ENCODE measurements at regions not wholly inside any gene's neighbourhood (a gene's known extent, or its start where the extent isn't known, plus 50 kb on each side); places are given as distances from the start of the nearest gene placed in this dataset.

- TF ChIP-seq CTCF (IDR thresholded peaks at IDR 0.05) = no peak
- no peak for TF ChIP-seq ZBTB43 (CRISPR knock-in tag; IDR thresholded peaks at IDR 0.05)
- H3K4me3 Mint-ChIP-seq = no peak overlapping the region
Measured at GRCh38 chr5:7192016-7192415, 203.9 kb upstream of the ADCY2 start.

GRCh38 chr5:7202846-7203245, 193.1 kb upstream of the ADCY2 start:
- Mint-ChIP-seq H3K36me3 (peaks cover 10% of the 10 kb centered on the region), H3K4me3 (no peak overlapping the region), H3K27ac (no peak overlapping the region), H3K27me3 (ENCODE audit: low read depth) (peaks cover 10% of the 10 kb centered on the region), H3K9me3 (peaks cover 29% of the 10 kb centered on the region), H3K4me1 (no peaks in the 10 kb centered on the region)
- ATAC-seq = no peak
- TF ChIP-seq ERG (CRISPR knock-in tag; IDR thresholded peaks at IDR 0.05) = no peak
- TF ChIP-seq FOXP4 (CRISPR knock-in tag; IDR thresholded peaks at IDR 0.05) = no peak
- TF ChIP-seq ATF1 (CRISPR knock-in tag; IDR thresholded peaks at IDR 0.05) = no peak
- no peak for TF ChIP-seq CREM (CRISPR knock-in tag; IDR thresholded peaks at IDR 0.05)
- TF ChIP-seq EMX1 (CRISPR knock-in tag; IDR thresholded peaks at IDR 0.05) = no peak
- TF ChIP-seq ETV6 (CRISPR knock-in tag; IDR thresholded peaks at IDR 0.05) = no peak
- CTCF ChIA-PET = no interaction called here
- POLR2A ChIA-PET = no interaction called here
- no peak for DNase-seq (ENCODE audit: low spot score)

More at GRCh38 chr5:7192016-7192415, 203.9 kb upstream of the ADCY2 start:
- ChIA-PET POLR2A (no interaction called here), CTCF (interaction anchor here (1.6 kb wide), 1 partner anchor 371 kb away, joined by 5 read pairs; no protein-coding TSS in a partner anchor)
- no peak for DNase-seq (ENCODE audit: low spot score)
- no peak for ATAC-seq
- Mint-ChIP-seq H3K27ac (no peak overlapping the region), H3K27me3 (ENCODE audit: low read depth) (peaks cover 5% of the 10 kb centered on the region; the same call in 1 of the 2 replicates), H3K9me3 (peaks cover 15% of the 10 kb centered on the region; the same call in 1 of the 2 replicates), H3K4me1 (peaks cover 11% of the 10 kb centered on the region), H3K36me3 (peaks cover 4% of the 10 kb centered on the region; the same call in 1 of the 2 replicates)

GRCh38 chr5:7207979-7208378, 188.0 kb upstream of the ADCY2 start:
- Mint-ChIP-seq H3K4me1 (no peaks in the 10 kb centered on the region), H3K27me3 (ENCODE audit: low read depth) (peaks cover 10% of the 10 kb centered on the region), H3K36me3 (no peaks in the 10 kb centered on the region), H3K27ac (no peak overlapping the region), H3K9me3 (peaks cover 10% of the 10 kb centered on the region), H3K4me3 (no peak overlapping the region)
- TF ChIP-seq ZNF138 (CRISPR knock-in tag; conservative IDR thresholded peaks at IDR 0.05) (no peak), EMX1 (CRISPR knock-in tag; IDR thresholded peaks at IDR 0.05) (no peak), ZNF532 (CRISPR knock-in tag; IDR thresholded peaks at IDR 0.05; ENCODE audit: borderline replicate concordance) (no peak), ZBTB21 (CRISPR knock-in tag; IDR thresholded peaks at IDR 0.05; ENCODE audit: borderline replicate concordance) (no peak), SMAD4 (CRISPR knock-in tag; IDR thresholded peaks at IDR 0.05) (no peak), PRDM15 (CRISPR knock-in tag; IDR thresholded peaks at IDR 0.05) (no peak), CREM (CRISPR knock-in tag; IDR thresholded peaks at IDR 0.05) (no peak), NFATC4 (CRISPR knock-in tag; IDR thresholded peaks at IDR 0.05) (no peak), ZNF423 (CRISPR knock-in tag; IDR thresholded peaks at IDR 0.05) (no peak)
- POLR2A ChIA-PET = no interaction called here
- no peak for DNase-seq (ENCODE audit: low spot score)
- no peak for ATAC-seq
- CTCF ChIA-PET = no interaction called here
